ENCODE measurements at regions not wholly inside any gene's neighbourhood (a gene's known extent, or its start where the extent isn't known, plus 50 kb on each side); places are given as distances from the start of the nearest gene placed in this dataset.

GRCh38 chr3:41040256-41040655 lies 159.0 kb upstream of the CTNNB1 start:
- no peak for TF ChIP-seq EZH2 (IDR thresholded peaks at IDR 0.05; ENCODE audit: insufficient read depth, low read length)
- no peak for TF ChIP-seq CTCF (IDR thresholded peaks at IDR 0.05; ENCODE audit: insufficient read depth, low read depth, low read length)
